ENCODE measurements at regions not wholly inside any gene's neighbourhood (a gene's known extent, or its start where the extent isn't known, plus 50 kb on each side); places are given as distances from the start of the nearest gene placed in this dataset.
A peak's percentile ranks its signal among the peaks of the same experiment; 100 is the strongest.
"Not testable (repeated sequence)": the region's sequence is repeated elsewhere in the genome, so short reads cannot be mapped to it uniquely, and the experiment has no call there.

- DNase-seq, result no peak
Measured at GRCh38 chr19:30857388-30857787, 485.2 kb downstream of the ZNF536 start.

GRCh38 chr19:30856786-30857185 lies 484.6 kb downstream of the ZNF536 start:
- no peak for DNase-seq

GRCh38 chr19:30856376-30856775 lies 484.2 kb downstream of the ZNF536 start:
- DNase-seq, result no peak

- DNase-seq, result no peak
Measured at GRCh38 chr19:30855442-30855841, 483.3 kb downstream of the ZNF536 start.

GRCh38 chr19:30854661-30855060 lies 482.5 kb downstream of the ZNF536 start:
- DNase-seq, result no peak

GRCh38 chr19:30854207-30854606 lies 482.0 kb downstream of the ZNF536 start:
- no peak for DNase-seq

GRCh38 chr19:30853036-30853435 lies 480.9 kb downstream of the ZNF536 start:
- DNase-seq, result no peak

GRCh38 chr19:30852168-30852567 lies 480.0 kb downstream of the ZNF536 start:
- DNase-seq, result no peak

GRCh38 chr19:30851646-30852045 lies 479.5 kb downstream of the ZNF536 start:
- DNase-seq, result no peak

GRCh38 chr19:30848636-30849425 lies 476.6 kb downstream of the ZNF536 start:
- no peak for DNase-seq

GRCh38 chr19:30846102-30846501 lies 473.9 kb downstream of the ZNF536 start:
- DNase-seq, result no peak

- DNase-seq, result no peak
Measured at GRCh38 chr19:30842926-30843325, 470.7 kb downstream of the ZNF536 start.

- DNase-seq, result no peak
Measured at GRCh38 chr19:30841934-30842333, 469.8 kb downstream of the ZNF536 start.

GRCh38 chr19:30830875-30831274 lies 458.7 kb downstream of the ZNF536 start:
- DNase-seq, result no peak

- not testable (repeated sequence) for DNase-seq
Measured at GRCh38 chr19:30825505-30825904, 453.3 kb downstream of the ZNF536 start.

GRCh38 chr19:30824809-30825208 lies 452.6 kb downstream of the ZNF536 start:
- DNase-seq, result no peak

GRCh38 chr19:30817965-30818567 lies 445.9 kb downstream of the ZNF536 start:
- DNase-seq, result no peak

- no peak for DNase-seq
Measured at GRCh38 chr19:30817197-30817596, 445.0 kb downstream of the ZNF536 start.

GRCh38 chr19:30815889-30816580 lies 443.9 kb downstream of the ZNF536 start:
- no peak for DNase-seq

GRCh38 chr19:30812099-30812678 lies 440.0 kb downstream of the ZNF536 start:
- DNase-seq, result peak; percentile 19

- no peak for DNase-seq
Measured at GRCh38 chr19:30811397-30812098, 439.4 kb downstream of the ZNF536 start.

GRCh38 chr19:30810726-30811125 lies 438.5 kb downstream of the ZNF536 start:
- DNase-seq, result no peak

- no peak for DNase-seq
Measured at GRCh38 chr19:30807278-30807677, 435.1 kb downstream of the ZNF536 start.
